H1 (cell line): ENCODE measurements at regions not wholly inside any gene's neighbourhood (a gene's known extent, or its start where the extent isn't known, plus 50 kb on each side); places are given as distances from the start of the nearest gene placed in this dataset.

Experiments used
- CEBPB ChIP-seq: IDR thresholded peaks from 2 replicates; pipeline ENCODE4 v1.6.1; 2012; ENCODE audit warnings: low read depth, low read length
- CREB1 ChIP-seq: IDR thresholded peaks from 2 replicates; pipeline ENCODE4 v1.6.1; 2012; ENCODE audit warnings: inconsistent platforms
- CTCF ChIP-seq, 3 experiments: IDR thresholded peaks; 1 replicate in 2 of 3; 2 replicates in 1 of 3; pipeline versions ENCODE4 v1.5.1 to v1.6.1; 2011; ENCODE audit warnings: low read length in 3 of 3, mild to moderate bottlenecking in 3 of 3, inconsistent platforms in 2 of 3, low read depth in 1 of 3, moderate library complexity in 1 of 3; ENCODE audit not compliant: insufficient read depth in 1 of 3; ENCODE audit errors: control extremely low read depth in 1 of 3
- EP300 ChIP-seq, 2 experiments: IDR thresholded peaks; 1 replicate in 1 of 2; 2 replicates in 1 of 2; pipeline ENCODE4 v1.6.1; 2011 to 2012; ENCODE audit warnings: low read depth in 2 of 2, low read length in 2 of 2, mild to moderate bottlenecking in 2 of 2, borderline replicate concordance in 1 of 2, inconsistent platforms in 1 of 2, moderate library complexity in 1 of 2
- EZH2 ChIP-seq: fragments of 200-600 bp; sonication (generic); IDR thresholded peaks from 2 replicates; pipeline ENCODE4 v1.7.1; 2012; ENCODE audit warnings: low read depth, mild to moderate bottlenecking, moderate library complexity, low read length, inconsistent platforms; ENCODE audit not compliant: severe bottlenecking
- GABPA ChIP-seq: IDR thresholded peaks from 2 replicates; pipeline ENCODE4 v1.6.1; 2011; ENCODE audit warnings: mild to moderate bottlenecking, low read length, moderate library complexity, borderline replicate concordance; ENCODE audit not compliant: insufficient read depth
- HDAC2 ChIP-seq, 2 experiments: fragments of 300-600 bp in 1 of 2; sonication (generic) in 1 of 2; IDR thresholded peaks; 2 replicates each; pipeline ENCODE4 v1.6.1; 2011 to 2012; ENCODE audit warnings: low read depth in 2 of 2, low read length in 2 of 2, mild to moderate bottlenecking in 2 of 2, moderate library complexity in 2 of 2, borderline replicate concordance in 1 of 2, inconsistent platforms in 1 of 2
- POLR2A ChIP-seq, 2 experiments: IDR thresholded peaks; 1 replicate in 1 of 2; 2 replicates in 1 of 2; pipeline ENCODE4 v1.6.1; 2011; ENCODE audit warnings: low read depth in 2 of 2, low read length in 2 of 2, mild to moderate bottlenecking in 2 of 2; ENCODE audit errors: control extremely low read depth in 1 of 2
- POLR2AphosphoS5 ChIP-seq: IDR thresholded peaks from 2 replicates; pipeline ENCODE4 v1.6.1; 2011; ENCODE audit warnings: low read depth, low read length
- SP4 ChIP-seq: IDR thresholded peaks from 2 replicates; pipeline ENCODE4 v1.6.1; 2012; ENCODE audit warnings: low read length, inconsistent platforms
- YY1 ChIP-seq: IDR thresholded peaks from 2 replicates; pipeline ENCODE4 v1.6.1; 2011; ENCODE audit warnings: low read depth, mild to moderate bottlenecking, low read length
- ZNF274 ChIP-seq: IDR thresholded peaks from 2 replicates; pipeline ENCODE4 v1.7.0; 2012; ENCODE audit warnings: low read length, borderline replicate concordance; ENCODE audit errors: extremely low read depth

GRCh38 chr3:153829606-153830170, 291.5 kb upstream of the ARHGEF26 start:
- no peak for TF ChIP-seq ZNF274
- TF ChIP-seq YY1 = no peak
- TF ChIP-seq CTCF (IDR thresholded peaks at IDR 0.05; ENCODE audit: control extremely low read depth in 1 of 3, insufficient read depth in 1 of 3, low read depth in 1 of 3, low read length in 3 of 3) = no peak
- no peak for TF ChIP-seq POLR2AphosphoS5
- no peak for TF ChIP-seq CEBPB
- TF ChIP-seq HDAC2 (IDR thresholded peaks at IDR 0.05; ENCODE audit: borderline replicate concordance in 1 of 2, low read depth in 2 of 2, low read length in 2 of 2) = no peak
- TF ChIP-seq GABPA = no peak
- no peak for TF ChIP-seq POLR2A (IDR thresholded peaks at IDR 0.05; ENCODE audit: control extremely low read depth in 1 of 2, low read depth in 2 of 2, low read length in 2 of 2)
- no peak for TF ChIP-seq SP4
- TF ChIP-seq CREB1 = no peak
- no peak for TF ChIP-seq EP300 (IDR thresholded peaks at IDR 0.05; ENCODE audit: borderline replicate concordance in 1 of 2, low read depth in 2 of 2, low read length in 2 of 2)
- no peak for TF ChIP-seq EZH2
